ENCODE measurements at regions not wholly inside any gene's neighbourhood (a gene's known extent, or its start where the extent isn't known, plus 50 kb on each side); places are given as distances from the start of the nearest gene placed in this dataset.

- DNase-seq, result no peak
Observed at GRCh38 chr14:25134184-25134583, 84.2 kb upstream of the STXBP6 start.

DNA sequence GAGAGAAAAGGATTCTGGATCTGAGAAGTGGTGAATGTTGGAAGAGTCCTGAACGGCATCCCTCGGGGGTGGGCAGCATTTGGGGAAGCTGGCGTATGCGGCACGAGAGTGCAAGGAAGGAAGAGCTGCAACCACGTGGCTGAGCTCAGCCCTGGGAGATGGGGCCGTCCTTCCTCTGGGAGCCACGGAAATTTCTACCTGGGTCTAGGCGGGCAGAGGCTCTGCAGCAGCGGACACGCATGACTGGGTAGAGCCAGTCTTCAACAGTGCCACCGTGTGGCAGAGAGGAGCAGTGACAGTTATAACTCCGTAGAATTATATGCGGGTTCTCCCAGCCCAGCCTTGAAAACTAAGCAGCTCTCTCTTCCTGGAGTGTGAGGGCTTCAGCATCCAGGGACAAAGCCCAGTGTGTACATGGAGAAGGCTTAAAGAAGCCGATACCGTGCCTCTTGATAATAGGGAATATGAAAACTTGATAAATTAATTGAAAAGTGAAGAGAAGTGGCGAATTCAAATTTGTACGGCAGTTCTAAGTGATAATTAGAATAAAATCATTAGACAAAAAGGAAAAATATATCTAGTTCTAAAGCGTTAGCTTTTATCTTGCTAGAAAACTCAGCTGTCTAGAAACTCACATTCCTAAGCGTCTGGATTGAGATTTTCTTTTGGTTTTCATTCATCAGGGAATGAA lies 82.9 kb upstream of the STXBP6 start:
- peak; percentile 61 to 77 (median 65) for DNase-seq

DNA sequence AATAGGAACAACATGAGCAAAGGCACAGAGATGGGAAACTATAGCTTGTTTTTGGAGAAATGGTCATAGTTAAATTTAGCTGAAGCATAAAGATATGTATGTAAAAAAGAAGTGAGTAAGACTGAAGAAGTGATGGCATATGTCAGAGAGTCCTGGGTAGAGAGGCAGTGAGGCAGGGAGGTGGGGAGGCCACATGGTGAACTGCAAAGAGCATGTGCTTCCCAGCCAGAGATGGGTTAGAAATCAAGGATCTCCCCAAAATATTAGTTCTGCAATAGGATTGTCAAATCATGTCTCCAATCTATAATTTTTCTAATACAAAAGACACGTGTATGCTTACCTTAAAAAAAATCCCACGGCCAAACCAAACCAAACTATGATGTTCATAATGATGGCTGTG lies 82.1 kb upstream of the STXBP6 start:
- no peak for DNase-seq

- no peak for DNase-seq
Observed at GRCh38 chr14:25122843-25123242, 72.9 kb upstream of the STXBP6 start.

DNA sequence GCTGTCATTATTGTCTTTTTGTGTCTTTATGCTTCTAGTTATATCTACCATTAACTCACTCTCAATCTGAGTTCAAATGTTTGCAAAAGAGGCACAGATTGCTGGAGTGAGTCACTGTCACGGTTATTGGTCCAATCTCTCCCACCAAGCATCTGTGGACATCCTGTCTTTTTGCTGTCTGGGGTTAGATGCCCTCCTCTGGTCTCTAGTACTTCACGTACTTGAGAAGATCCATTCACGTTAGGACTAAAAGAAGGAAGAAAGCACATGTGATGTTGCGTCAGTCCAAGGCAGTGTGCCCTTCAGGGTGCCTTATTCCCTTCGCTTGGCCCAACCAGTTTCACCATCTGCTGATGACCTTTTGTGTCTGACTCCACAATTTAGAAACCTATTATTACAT lies 72.3 kb upstream of the STXBP6 start:
- peak; percentile 3 to 28 (median 24) for DNase-seq

DNA sequence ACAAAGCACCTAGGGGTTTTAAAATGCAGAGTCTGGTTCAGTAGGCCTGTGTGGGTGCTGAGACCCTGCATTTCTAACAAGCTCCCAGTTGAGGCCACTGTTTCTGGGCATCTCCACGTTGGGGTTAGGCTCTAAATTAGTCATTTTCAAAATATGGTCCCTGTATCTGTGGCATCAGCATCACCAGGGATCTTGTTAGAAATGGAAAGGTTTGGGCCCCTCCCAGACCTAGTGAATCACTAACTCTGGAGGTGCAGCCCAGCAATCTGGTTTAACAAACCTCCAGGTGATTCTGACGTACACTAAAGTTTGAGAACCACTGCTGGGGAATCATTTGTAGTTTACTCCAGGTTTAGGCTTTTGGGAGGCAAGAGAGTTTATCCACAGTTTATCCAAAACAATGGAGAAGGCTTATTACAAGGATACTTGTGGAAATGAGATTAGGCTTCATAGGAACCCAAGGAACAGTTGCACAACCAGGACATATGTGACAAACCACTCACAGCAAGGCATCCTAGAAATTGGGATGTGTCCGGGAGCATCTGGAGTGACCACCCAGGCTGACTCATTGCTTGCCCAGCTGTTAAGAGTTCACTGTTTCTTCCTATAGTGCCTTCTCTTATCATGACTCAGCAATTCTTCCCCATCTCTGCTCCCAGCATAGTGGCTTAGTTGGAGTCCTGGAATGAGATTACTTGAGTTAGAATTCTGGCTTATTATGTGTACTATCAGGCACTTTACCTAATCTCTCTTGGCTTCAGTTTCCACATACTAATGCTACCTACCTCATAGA lies 71.6 kb upstream of the STXBP6 start:
- peak in 2 of 3 donors; percentile 14 to 24 for DNase-seq

GRCh38 chr14:25120261-25120660 lies 70.3 kb upstream of the STXBP6 start:
- no peak for DNase-seq

DNA sequence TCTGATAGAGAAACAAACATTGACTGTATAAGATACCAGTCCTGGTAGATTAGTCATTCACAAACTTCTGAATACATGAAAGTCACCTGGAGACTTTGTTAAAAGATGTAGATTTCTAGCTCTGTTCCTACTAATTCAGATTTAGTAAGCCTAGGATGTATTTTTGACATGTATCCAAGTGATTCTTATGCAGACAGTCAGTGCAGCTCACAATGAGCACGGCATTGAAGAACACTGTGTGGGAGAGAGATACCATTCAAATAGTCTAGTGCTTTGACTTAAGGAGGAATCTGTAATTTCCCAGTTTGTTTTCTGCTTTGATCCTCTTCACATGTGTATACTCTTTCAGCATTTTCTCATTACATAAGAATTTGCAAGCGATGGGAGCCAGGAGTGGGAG lies 68.7 kb upstream of the STXBP6 start:
- no peak for DNase-seq

DNA sequence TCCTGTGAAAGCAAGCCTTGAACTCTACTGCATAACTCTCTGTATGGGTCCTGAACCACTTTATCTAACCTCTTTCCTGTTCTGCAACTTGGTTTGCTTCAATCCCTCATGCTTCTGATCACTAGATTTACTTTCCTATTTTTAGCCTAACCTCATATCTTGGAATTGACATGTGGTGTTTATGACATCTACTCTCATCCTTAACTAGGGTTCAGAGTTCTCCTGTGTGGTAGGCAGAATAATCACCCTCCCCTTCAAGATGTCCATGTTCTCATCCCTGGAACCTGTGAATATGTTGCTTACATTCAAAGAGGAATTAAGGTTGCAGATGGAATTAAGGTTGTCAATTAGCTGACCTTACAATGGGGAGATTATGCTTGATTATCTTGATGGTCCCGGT lies 67.4 kb upstream of the STXBP6 start:
- no peak for DNase-seq

GRCh38 chr14:25116607-25117006 lies 66.7 kb upstream of the STXBP6 start:
- DNase-seq, result no peak

DNA sequence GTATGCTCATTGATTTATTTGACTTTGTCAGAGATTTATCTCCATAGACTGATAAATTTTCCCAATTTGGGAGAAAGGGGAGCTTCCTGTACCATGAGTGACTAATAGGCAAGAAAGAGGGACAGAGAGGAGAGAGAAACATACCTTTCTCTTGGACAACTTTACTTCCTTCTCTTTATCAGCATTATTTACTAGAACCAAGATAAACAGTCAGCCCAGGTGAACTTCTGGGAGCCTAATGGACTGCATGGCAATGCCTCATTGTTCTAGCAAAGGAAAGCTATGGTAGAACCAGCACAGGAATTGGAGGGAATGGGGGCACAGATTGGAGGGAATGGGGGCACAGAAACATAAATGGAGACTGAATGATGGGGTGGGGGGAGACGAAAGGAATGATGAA lies 63.4 kb upstream of the STXBP6 start:
- DNase-seq, result no peak

DNA sequence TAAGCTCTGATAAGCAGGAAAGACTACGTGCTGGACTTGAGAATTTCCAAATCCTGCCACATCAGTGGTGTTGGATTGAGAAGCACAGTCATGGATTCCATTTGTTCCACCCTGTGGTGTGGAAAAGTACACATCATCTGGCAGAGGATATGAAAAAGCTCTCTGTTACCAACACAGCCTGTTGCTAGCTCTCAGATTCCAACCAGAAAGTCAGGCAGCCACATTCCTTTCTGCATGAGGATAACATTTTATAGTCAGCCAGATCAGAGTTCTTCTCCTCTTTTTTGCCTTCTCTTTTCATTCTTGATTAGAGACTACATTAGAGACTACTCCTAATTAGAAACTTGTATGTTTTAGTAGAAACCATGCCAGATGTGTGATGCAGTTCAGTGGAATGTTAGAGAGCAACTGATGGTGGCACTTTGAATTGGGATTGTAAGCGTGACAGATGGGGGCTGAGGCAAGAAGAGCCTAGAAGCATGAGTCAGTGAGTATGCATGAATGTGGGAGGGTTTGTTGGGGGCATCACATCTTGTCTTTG lies 61.2 kb upstream of the STXBP6 start:
- DNase-seq, result no peak

DNA sequence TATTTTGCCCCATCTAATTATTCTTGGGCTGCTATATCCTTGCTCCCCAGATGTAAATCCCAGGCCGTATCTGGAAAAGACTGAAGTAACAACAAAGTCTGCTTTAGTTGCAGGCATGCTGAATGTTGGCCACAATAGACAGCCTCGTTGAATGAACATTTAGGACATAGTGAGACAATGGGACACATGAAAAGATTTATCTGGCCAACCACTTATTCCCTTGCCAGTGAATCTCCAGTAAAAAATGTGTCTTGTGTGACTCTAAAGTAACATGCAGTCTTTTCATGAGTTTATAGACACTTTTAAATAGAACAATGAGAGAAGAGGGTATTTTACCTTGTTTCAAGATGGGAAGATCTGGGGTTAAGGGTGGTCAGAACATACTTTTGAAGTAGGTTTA lies 60.2 kb upstream of the STXBP6 start:
- no peak for DNase-seq

DNA sequence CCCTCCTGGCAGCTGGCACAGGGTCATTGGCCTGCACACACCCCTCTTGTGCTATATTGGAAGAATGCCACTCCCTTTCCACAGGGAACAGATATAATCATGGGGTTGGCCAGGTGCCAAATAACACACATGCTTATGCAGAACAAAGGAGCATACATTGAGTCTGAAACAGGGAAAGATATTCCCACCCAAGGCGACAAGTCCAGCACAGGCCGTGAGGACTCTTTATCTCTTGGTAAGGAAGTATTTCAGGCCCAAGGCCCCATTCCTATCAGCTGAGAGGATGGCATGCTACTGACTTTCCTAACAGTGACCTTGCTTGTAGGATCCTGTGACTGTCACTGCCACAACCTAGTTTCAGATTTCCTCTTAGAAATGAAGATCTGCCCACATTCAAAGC lies 59.0 kb upstream of the STXBP6 start:
- DNase-seq, result no peak

- DNase-seq, result no peak
Observed at GRCh38 chr14:25108291-25108690, 58.3 kb upstream of the STXBP6 start.

- no peak for DNase-seq
Observed at GRCh38 chr14:25103820-25104219, 53.9 kb upstream of the STXBP6 start.

GRCh38 chr14:25103271-25103670 lies 53.3 kb upstream of the STXBP6 start:
- peak in 2 of 3 donors; percentile 16 to 33 for DNase-seq

DNA sequence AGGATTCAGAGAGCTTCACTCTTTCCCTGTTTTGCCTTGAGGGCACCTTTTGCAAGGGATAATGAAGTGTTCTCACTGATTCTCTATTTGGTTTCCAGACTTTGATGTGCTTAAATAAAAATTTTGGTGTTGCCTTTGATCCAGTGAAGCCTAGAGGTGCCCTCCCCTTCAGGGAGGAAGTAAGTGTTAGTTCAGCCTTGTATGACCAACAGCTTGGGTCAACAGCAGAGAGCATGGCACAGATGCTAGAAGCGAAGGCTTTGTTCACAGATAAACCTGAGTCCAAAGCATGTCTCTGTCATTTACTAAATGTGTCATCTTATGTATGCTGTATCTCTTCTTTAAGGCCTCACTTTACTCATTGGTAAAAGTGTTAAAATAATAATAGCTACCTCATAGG lies 52.8 kb upstream of the STXBP6 start:
- DNase-seq, result no peak

DNA sequence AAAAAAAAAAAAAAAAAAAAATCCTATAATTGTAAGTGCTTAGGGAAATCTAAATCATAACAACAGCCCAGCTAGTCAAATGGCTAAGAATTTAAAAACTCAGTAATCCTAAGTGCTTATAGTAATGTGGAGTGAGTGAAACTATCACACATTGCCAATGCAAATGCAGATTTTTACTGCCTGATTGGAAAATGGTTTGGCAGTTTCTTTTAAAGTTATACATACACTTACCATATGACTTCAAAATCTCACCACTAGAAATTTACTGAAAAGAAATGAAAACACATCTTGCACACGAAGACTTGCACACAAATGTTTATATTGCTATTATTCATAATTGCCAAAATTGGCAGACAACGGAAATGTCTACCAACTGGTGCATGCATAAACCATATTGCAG lies 51.3 kb upstream of the STXBP6 start:
- DNase-seq, result no peak
